Endothelial cell of umbilical vein (primary cell): ENCODE measurements at regions not wholly inside any gene's neighbourhood (a gene's known extent, or its start where the extent isn't known, plus 50 kb on each side); places are given as distances from the start of the nearest gene placed in this dataset.

Source experiments
- BruUV-seq: library from RNA; stranded (reverse); fragments of 400-500 nt; replicated peaks from 2 replicates; lab custom pipeline; 2021; lab: Mats Ljungman, UMichigan
- CTCF ChIA-PET: fragments of 300-600, 350-600 bp; sonication (Branson Sonifier 250); formaldehyde crosslinking; loops from one replicate; lab custom pipeline; 2021; ENCODE audit warnings: antibody characterized with exemption, inconsistent platforms; lab: Charles Lee
- POLR2A ChIA-PET: fragments of 300-600, 350-600 bp; sonication (Branson Sonifier 250); formaldehyde crosslinking; loops from one replicate; lab custom pipeline; 2021; ENCODE audit warnings: antibody characterized with exemption, inconsistent platforms; lab: Charles Lee
- DNase-seq: peaks from one replicate; pipeline ENCODE4 v3.0.0-alpha.2; 2011; ENCODE audit warnings: low read depth, low spot score
- FAIRE-seq: peaks from 2 replicates; lab custom pipeline; 2011; peaks lifted over from hg19 to GRCh38; lab: Jason Lieb, UNC
- H2AFZ ChIP-seq: 2 replicates; pipeline ENCODE4 v1.6.0; 2012; ENCODE audit warnings: low read depth, low read length, control low read depth, inconsistent platforms
- H3K27ac ChIP-seq: 2 replicates; pipeline ENCODE4 v1.5.1; 2011; ENCODE audit warnings: low read depth, mild to moderate bottlenecking, control low read depth, low read length, moderate library complexity; ENCODE audit not compliant: insufficient read depth
- H3K27me3 ChIP-seq, 2 experiments: 2 replicates each; pipeline versions ENCODE4 v1.6.0 to v1.6.1; 2011; ENCODE audit warnings: low read length in 2 of 2, mixed read lengths in 1 of 2; ENCODE audit not compliant: control insufficient read depth in 2 of 2, insufficient read depth in 2 of 2
- H3K36me3 ChIP-seq, 2 experiments: 2 replicates in 1 of 2; 3 replicates in 1 of 2; pipeline ENCODE4 v1.5.1; 2011; ENCODE audit warnings: low read length in 2 of 2, mild to moderate bottlenecking in 1 of 2, moderate library complexity in 1 of 2; ENCODE audit not compliant: control insufficient read depth in 2 of 2, insufficient read depth in 2 of 2; ENCODE audit errors: extremely low read depth in 1 of 2
- H3K4me1 ChIP-seq: 3 replicates; pipeline ENCODE4 v1.5.1; 2011; ENCODE audit warnings: mild to moderate bottlenecking, low read length; ENCODE audit not compliant: control insufficient read depth, insufficient read depth; ENCODE audit errors: extremely low read depth
- H3K4me2 ChIP-seq: 2 replicates; pipeline ENCODE4 v1.6.1; 2011; ENCODE audit warnings: low read length, control low read depth, mixed read lengths; ENCODE audit not compliant: insufficient read depth
- H3K4me3 ChIP-seq, 3 experiments: fragments of 200-600 bp in 1 of 3; sonication (generic), shearing (Covaris generic) in 1 of 3; replicated peaks in 1 of 3; 2 replicates each; pipeline ENCODE4 v1.5.1; 2011 to 2016; ENCODE audit warnings: control low read depth in 3 of 3, low read length in 3 of 3, mild to moderate bottlenecking in 2 of 3, inconsistent platforms in 1 of 3, low read depth in 1 of 3, moderate library complexity in 1 of 3; ENCODE audit not compliant: insufficient read depth in 1 of 3
- H3K79me2 ChIP-seq: 2 replicates; pipeline ENCODE4 v1.6.0; 2012; ENCODE audit warnings: low read length, inconsistent platforms; ENCODE audit not compliant: control insufficient read depth, insufficient read depth
- H3K9ac ChIP-seq: replicated peaks from 2 replicates; pipeline ENCODE3; 2011; ENCODE audit warnings: low read length, control low read depth; ENCODE audit not compliant: insufficient read depth; ENCODE audit errors: extremely low read depth
- H3K9me1 ChIP-seq: replicated peaks from 3 replicates; pipeline ENCODE4 v1.6.0; 2011; ENCODE audit warnings: mild to moderate bottlenecking, low read length; ENCODE audit not compliant: control insufficient read depth, insufficient read depth; ENCODE audit errors: extremely low read depth
- H3K9me3 ChIP-seq: replicated peaks from 2 replicates; pipeline ENCODE4 v1.5.1; 2012; ENCODE audit warnings: low read length, inconsistent platforms; ENCODE audit not compliant: control insufficient read depth, insufficient read depth
- H4K20me1 ChIP-seq: replicated peaks from 2 replicates; pipeline ENCODE3; 2011; ENCODE audit warnings: mild to moderate bottlenecking, low read length; ENCODE audit not compliant: control insufficient read depth, insufficient read depth; ENCODE audit errors: extremely low read depth
- EZH2 ChIP-seq: IDR thresholded peaks from 2 replicates; pipeline ENCODE4 v1.6.1; 2012; ENCODE audit warnings: borderline replicate concordance, low read depth, mild to moderate bottlenecking, moderate library complexity, low read length, inconsistent platforms; ENCODE audit not compliant: severe bottlenecking
- FOS ChIP-seq: IDR thresholded peaks from 2 replicates; pipeline ENCODE4 v1.6.1; 2011; ENCODE audit warnings: mild to moderate bottlenecking, low read length, moderate library complexity, borderline replicate concordance; ENCODE audit not compliant: insufficient read depth
- GATA2 ChIP-seq: IDR thresholded peaks from 2 replicates; pipeline ENCODE4 v1.7.0; 2011; ENCODE audit warnings: low read depth, mild to moderate bottlenecking, moderate library complexity, mixed read lengths, low read length; ENCODE audit not compliant: insufficient read length, insufficient read depth
- JUN ChIP-seq: IDR thresholded peaks from 2 replicates; pipeline ENCODE4 v1.6.1; 2011; ENCODE audit warnings: borderline replicate concordance, low read depth; ENCODE audit not compliant: insufficient read length, insufficient read depth
- POLR2A ChIP-seq: IDR thresholded peaks from 2 replicates; pipeline ENCODE4 v1.6.1; 2012; ENCODE audit warnings: low read depth, mild to moderate bottlenecking, control low read depth, low read length
- dilution Hi-C: fragments of 300-500 bp; cut with MboI; formaldehyde crosslinking; loops from one replicate; pipeline ENCODE4 v1.15.0; 2019; ENCODE audit warnings: low sequenced_read_pairs; ENCODE audit not compliant: extremely low pct_ligation_motif_present
- intact Hi-C: fragments of 100-400 bp; cut with micrococcal nuclease; formaldehyde crosslinking; loops from one replicate; pipeline ENCODE4 v1.10.0; 2022
- TF ChIP-seq, protein P1 (sequence below): IDR thresholded peaks from 2 replicates; pipeline ENCODE4 v1.6.1; 2011; ENCODE audit not compliant: insufficient read depth, insufficient read length
- TF ChIP-seq, protein P2 (sequence below), 2 donors: IDR thresholded peaks; 1 replicate in 1 of 2; 2 replicates in 1 of 2; pipeline ENCODE4 v1.5.1; 2011; ENCODE audit warnings: low read length in 2 of 2, mild to moderate bottlenecking in 2 of 2, moderate library complexity in 2 of 2, control low read depth in 1 of 2, inconsistent platforms in 1 of 2, low read depth in 1 of 2; ENCODE audit not compliant: insufficient read depth in 1 of 2; ENCODE audit errors: extremely low read depth in 1 of 2

DNA sequence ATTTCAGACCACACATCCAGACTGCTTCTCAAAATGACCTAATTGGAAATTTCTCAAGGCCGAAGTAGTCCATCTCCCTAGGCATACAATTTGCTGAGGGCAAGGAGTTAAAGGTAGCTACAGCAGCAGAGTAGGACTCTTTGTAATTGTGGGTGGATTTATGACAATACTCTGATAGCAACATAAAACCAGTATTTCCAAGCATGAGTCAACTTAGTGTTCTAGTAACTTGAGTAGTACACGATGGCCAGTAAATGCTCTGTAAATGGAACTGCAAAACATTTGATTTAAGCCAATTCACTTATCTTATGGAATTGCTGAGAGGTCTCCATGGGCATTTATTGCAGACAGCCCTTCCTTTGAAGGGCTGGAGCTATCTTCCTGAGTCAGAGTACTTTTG lies 352.2 kb downstream of the PLK2 start:
- no peak overlapping the region for H3K27ac ChIP-seq
- no peak for FAIRE-seq
- H3K4me3 ChIP-seq: no peak overlapping the region
- no peaks in the 10 kb centered on the region for H3K36me3 ChIP-seq
- H3K4me2 ChIP-seq: no peak overlapping the region
- H3K79me2 ChIP-seq: no peaks in the 10 kb centered on the region
- DNase-seq: no peak
- H3K27me3 ChIP-seq: no peaks in the 10 kb centered on the region
- no TSS peak for BruUV-seq
- ChIA-PET POLR2A (no interaction called here), CTCF (interaction anchor here (1.1 to 1.9 kb wide), 2 partner anchors 8 to 9 kb away, joined by 3 to 5 read pairs; no protein-coding TSS in a partner anchor)
- TF ChIP-seq GATA2 (no peak), FOS (peak; percentile 3)
- dilution Hi-C loops: no loop called here
- no peaks in the 10 kb centered on the region for H3K9me3 ChIP-seq
- peaks cover 4% of the 10 kb centered on the region for H3K4me1 ChIP-seq
- intact Hi-C loops: no loop called here
- H3K9me1 ChIP-seq: no peaks in the 10 kb centered on the region
- H3K9ac ChIP-seq: no peak overlapping the region
- no peak overlapping the region for H2AFZ ChIP-seq
- H4K20me1 ChIP-seq: no peaks in the 10 kb centered on the region

DNA sequence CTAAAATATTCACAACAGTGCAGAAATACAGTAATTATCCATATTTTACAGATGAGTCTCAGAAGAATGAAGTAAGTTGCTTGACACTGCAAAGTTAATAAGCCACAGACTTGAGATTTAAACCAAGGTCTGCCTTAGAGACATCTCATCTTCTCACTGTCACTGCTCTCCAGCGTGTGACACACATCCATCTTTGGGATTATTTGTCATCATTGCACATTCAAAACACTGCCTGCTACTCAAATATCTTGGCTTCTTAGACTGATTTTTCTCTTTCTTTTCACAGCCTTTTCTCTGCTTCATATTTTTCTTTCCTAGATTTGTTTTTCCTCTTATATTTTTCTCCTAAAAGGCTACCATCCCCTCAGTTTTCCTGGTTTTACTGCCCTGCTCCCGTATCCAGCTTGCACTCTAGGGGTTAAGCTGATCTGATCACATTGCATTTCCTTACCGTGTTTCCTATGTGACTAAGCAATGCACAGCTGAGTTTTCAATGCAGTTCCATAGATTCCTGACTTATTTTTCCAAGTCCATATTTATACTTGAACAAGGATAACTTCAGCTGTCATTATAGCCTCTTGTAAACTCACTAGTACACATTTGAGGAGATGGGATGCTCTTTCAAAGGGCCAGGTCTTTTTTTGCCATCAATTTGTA lies 353.0 kb downstream of the PLK2 start:
- POLR2A ChIA-PET: no interaction called here
- intact Hi-C loops (no loop called here), dilution Hi-C loops (no loop called here)
- Histone ChIP-seq H3K4me2 (no peak overlapping the region), H3K9ac (no peak overlapping the region), H4K20me1 (no peaks in the 10 kb centered on the region), H3K27me3 (no peaks in the 10 kb centered on the region), H3K36me3 (no peaks in the 10 kb centered on the region), H3K4me1 (peaks cover 4% of the 10 kb centered on the region), H3K79me2 (no peaks in the 10 kb centered on the region), H3K9me3 (no peaks in the 10 kb centered on the region), H2AFZ (no peak overlapping the region), H3K9me1 (no peaks in the 10 kb centered on the region), H3K27ac (no peak overlapping the region), H3K4me3 (no peak overlapping the region)
- no TSS peak for BruUV-seq
- TF ChIP-seq JUN: no peak
- peak; percentile 16 for TF ChIP-seq GATA2
- TF ChIP-seq, protein P1, sequence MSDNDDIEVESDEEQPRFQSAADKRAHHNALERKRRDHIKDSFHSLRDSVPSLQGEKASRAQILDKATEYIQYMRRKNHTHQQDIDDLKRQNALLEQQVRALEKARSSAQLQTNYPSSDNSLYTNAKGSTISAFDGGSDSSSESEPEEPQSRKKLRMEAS: no peak
- no peak for TF ChIP-seq POLR2A
- TF ChIP-seq, protein P2, sequence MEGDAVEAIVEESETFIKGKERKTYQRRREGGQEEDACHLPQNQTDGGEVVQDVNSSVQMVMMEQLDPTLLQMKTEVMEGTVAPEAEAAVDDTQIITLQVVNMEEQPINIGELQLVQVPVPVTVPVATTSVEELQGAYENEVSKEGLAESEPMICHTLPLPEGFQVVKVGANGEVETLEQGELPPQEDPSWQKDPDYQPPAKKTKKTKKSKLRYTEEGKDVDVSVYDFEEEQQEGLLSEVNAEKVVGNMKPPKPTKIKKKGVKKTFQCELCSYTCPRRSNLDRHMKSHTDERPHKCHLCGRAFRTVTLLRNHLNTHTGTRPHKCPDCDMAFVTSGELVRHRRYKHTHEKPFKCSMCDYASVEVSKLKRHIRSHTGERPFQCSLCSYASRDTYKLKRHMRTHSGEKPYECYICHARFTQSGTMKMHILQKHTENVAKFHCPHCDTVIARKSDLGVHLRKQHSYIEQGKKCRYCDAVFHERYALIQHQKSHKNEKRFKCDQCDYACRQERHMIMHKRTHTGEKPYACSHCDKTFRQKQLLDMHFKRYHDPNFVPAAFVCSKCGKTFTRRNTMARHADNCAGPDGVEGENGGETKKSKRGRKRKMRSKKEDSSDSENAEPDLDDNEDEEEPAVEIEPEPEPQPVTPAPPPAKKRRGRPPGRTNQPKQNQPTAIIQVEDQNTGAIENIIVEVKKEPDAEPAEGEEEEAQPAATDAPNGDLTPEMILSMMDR (IDR thresholded peaks at IDR 0.05; ENCODE audit: extremely low read depth in 1 of 2, insufficient read depth in 1 of 2, low read depth in 1 of 2, low read length in 2 of 2): no peak
- peak; percentile 13 for TF ChIP-seq FOS
- TF ChIP-seq EZH2: no peak
- CTCF ChIA-PET: interaction anchor here (0.8 to 1.9 kb wide), 3 partner anchors 8 to 10 kb away, joined by 3 to 5 read pairs (median 3); no protein-coding TSS in a partner anchor
- FAIRE-seq (peak; percentile 64), DNase-seq (peak; percentile 60)
